Uterus (tissue), 3 donors: ENCODE measurements at regions not wholly inside any gene's neighbourhood (a gene's known extent, or its start where the extent isn't known, plus 50 kb on each side); places are given as distances from the start of the nearest gene placed in this dataset.

Source experiments
- DNase-seq, 2 donors: peaks; one replicate each; pipeline ENCODE4 v3.0.0-alpha.2; 2019 to 2020
- H3K27ac ChIP-seq, 2 donors: fragments of 200-600 bp; sonication (generic); 1 replicate in 1 of 2; 2 replicates in 1 of 2; pipeline ENCODE4 v1.5.1; 2016 to 2018
- H3K27me3 ChIP-seq, 2 donors: fragments of 200-600 bp; sonication (generic); one replicate each; pipeline ENCODE4 v1.5.1; 2018 to 2019; ENCODE audit warnings: control low read depth in 1 of 2
- H3K36me3 ChIP-seq, 2 donors: fragments of 200-600 bp; sonication (generic); one replicate each; pipeline ENCODE4 v1.5.1; 2019; ENCODE audit warnings: control low read depth in 1 of 2
- H3K4me1 ChIP-seq, 2 donors: fragments of 200-600 bp; sonication (generic); one replicate each; pipeline ENCODE4 v1.5.1; 2018 to 2019; ENCODE audit warnings: control low read depth in 1 of 2
- H3K4me3 ChIP-seq, 2 donors: fragments of 200-600 bp; sonication (generic); 1 replicate in 1 of 2; 2 replicates in 1 of 2; pipeline ENCODE4 v1.5.1; 2018 to 2019; ENCODE audit warnings: mild to moderate bottlenecking in 1 of 2
- H3K9me3 ChIP-seq, 2 donors: fragments of 200-600 bp; sonication (generic); one replicate each; pipeline ENCODE4 v1.5.1; 2019; ENCODE audit warnings: control low read depth in 1 of 2
- POLR2A ChIP-seq, 2 donors: fragments of 450-650 bp; IDR thresholded peaks; one replicate each; pipeline ENCODE4 v1.6.1; 2016; ENCODE audit warnings: antibody characterized with exemption in 2 of 2, mild to moderate bottlenecking in 1 of 2, moderate library complexity in 1 of 2
- intact Hi-C: fragments of 100-400 bp; cut with DNase I; formaldehyde crosslinking; loops from one replicate; pipeline ENCODE4 v1.15.1; 2023; ENCODE audit warnings: low total_unique reads
- TF ChIP-seq, protein P1 (sequence below), 4 experiments: fragments of 200-600 bp in 2 of 4; fragments of 450-650 bp in 2 of 4; sonication (generic) in 2 of 4; IDR thresholded peaks; one replicate each; pipeline ENCODE4 v1.5.1; 2016 to 2019; ENCODE audit warnings: antibody characterized with exemption in 4 of 4, mild to moderate bottlenecking in 2 of 4, moderate library complexity in 1 of 4
- donor health status: DM: yes; HTN: yes; CAD: no.

DNA sequence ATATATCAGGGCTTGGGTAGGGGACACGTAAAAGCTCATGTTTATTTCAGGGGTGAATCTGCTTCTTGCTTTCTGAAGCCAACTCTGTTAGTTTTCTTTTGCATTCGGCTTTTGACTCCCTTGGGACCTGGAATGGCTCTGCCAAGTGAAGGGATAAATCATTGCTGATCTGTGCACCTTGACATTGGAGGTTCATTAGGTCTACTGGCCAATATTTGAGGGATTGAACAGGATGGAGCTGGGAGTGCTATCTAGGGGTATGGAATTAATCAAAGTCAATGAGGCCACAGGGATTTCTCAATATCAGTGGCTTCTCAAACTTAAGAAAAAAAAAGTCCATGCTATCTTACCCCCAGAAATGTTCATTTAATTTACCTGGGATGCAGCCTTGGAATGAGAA, 203.5 kb upstream of the RMST start:
- H3K27me3 ChIP-seq = no peaks in the 10 kb centered on the region
- no peaks in the 10 kb centered on the region for H3K9me3 ChIP-seq
- TF ChIP-seq, protein P1, sequence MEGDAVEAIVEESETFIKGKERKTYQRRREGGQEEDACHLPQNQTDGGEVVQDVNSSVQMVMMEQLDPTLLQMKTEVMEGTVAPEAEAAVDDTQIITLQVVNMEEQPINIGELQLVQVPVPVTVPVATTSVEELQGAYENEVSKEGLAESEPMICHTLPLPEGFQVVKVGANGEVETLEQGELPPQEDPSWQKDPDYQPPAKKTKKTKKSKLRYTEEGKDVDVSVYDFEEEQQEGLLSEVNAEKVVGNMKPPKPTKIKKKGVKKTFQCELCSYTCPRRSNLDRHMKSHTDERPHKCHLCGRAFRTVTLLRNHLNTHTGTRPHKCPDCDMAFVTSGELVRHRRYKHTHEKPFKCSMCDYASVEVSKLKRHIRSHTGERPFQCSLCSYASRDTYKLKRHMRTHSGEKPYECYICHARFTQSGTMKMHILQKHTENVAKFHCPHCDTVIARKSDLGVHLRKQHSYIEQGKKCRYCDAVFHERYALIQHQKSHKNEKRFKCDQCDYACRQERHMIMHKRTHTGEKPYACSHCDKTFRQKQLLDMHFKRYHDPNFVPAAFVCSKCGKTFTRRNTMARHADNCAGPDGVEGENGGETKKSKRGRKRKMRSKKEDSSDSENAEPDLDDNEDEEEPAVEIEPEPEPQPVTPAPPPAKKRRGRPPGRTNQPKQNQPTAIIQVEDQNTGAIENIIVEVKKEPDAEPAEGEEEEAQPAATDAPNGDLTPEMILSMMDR (IDR thresholded peaks at IDR 0.05) = no peak
- TF ChIP-seq POLR2A (IDR thresholded peaks at IDR 0.05) = no peak
- no peaks in the 10 kb centered on the region for H3K4me1 ChIP-seq
- no peak overlapping the region for H3K27ac ChIP-seq
- no peak for DNase-seq
- H3K4me3 ChIP-seq = no peak overlapping the region
- intact Hi-C loops = no loop called here
- H3K36me3 ChIP-seq = no peaks in the 10 kb centered on the region

DNA sequence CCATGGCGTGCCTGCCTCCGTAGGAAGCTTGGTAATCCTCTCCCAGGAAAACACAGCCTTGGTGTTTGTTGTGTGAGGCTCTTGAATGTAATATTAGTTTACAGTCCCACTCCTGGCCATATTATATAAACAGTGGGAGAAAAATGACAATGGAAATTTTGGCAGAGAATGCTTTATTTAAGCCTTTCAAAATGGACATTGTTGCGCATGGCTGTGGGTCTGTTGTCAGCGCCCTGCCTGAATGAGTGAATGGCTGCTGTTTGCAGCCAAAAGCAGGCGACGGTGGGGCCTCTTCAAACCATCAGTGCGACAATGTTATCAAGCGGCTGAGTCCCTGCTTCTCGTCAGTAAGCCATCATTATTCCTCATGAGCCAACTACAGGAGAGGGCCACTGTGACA, 201.8 kb upstream of the RMST start:
- Histone ChIP-seq H3K27me3 (no peaks in the 10 kb centered on the region), H3K4me3 (no peak overlapping the region), H3K4me1 (no peaks in the 10 kb centered on the region), H3K36me3 (no peaks in the 10 kb centered on the region), H3K9me3 (no peaks in the 10 kb centered on the region), H3K27ac (no peak overlapping the region)
- no peak for TF ChIP-seq POLR2A (IDR thresholded peaks at IDR 0.05)
- TF ChIP-seq, protein P1 (IDR thresholded peaks at IDR 0.05) = no peak
- intact Hi-C loops = no loop called here
- no peak for DNase-seq

DNA sequence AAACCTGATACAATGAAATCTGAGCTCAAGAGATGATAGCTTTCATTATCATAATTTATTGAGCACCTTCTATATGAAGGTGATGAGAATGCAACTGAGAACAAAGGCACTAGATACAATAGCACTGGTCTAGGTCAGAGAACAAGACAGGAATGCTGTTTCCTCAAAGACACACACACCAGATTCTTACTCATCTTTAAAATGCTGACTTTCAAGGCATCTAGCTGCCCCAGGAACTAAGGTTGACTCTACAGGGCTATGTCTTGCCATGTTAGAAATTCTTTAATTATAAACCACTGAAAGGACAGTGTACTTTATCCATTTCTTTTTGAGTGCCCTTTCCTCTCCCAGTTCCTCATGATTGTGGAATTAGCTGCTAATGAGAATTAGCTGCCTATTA, 195.4 kb upstream of the RMST start:
- H3K27ac ChIP-seq = no peak overlapping the region
- H3K36me3 ChIP-seq = no peaks in the 10 kb centered on the region

DNA sequence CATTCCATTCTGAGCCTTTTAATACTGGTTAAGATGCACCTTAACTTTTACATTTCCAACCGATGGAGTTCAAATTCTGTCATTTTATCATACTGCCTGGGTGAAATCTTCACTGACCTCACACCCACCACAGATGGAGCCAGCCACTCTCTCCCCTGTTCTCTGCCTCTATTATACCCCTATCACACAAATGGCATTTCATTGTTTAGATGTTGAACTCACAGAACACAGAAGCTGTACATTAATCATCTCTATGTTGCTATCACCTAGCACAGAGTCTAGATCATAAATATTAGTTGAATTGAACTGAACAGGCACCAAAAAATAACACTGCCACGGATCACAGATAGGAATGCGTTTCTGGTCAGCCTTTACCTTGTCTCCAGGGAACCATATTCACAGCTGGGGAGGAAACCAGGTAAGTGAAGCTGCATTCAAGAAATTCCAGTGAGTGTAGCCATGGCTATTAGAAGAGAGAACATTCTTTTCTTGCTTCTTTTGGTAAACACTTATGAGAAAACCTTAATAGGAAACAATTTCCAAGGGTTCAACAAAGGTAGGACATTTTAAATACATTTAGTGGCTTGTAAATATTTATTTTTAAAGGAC, 194.9 kb upstream of the RMST start:
- no peak for DNase-seq
- Histone ChIP-seq H3K4me1 (no peaks in the 10 kb centered on the region), H3K27ac (no peak overlapping the region), H3K4me3 (no peak overlapping the region), H3K27me3 (no peaks in the 10 kb centered on the region), H3K9me3 (no peaks in the 10 kb centered on the region), H3K36me3 (no peaks in the 10 kb centered on the region)
- no peak for TF ChIP-seq POLR2A (IDR thresholded peaks at IDR 0.05)
- TF ChIP-seq, protein P1 (IDR thresholded peaks at IDR 0.05) = no peak
- intact Hi-C loops = no loop called here

More for the DNA sequence above, 195.4 kb upstream of the RMST start:
- DNase-seq = no peak
- H3K27me3 ChIP-seq = no peaks in the 10 kb centered on the region
- no peak for TF ChIP-seq POLR2A (IDR thresholded peaks at IDR 0.05)
- TF ChIP-seq, protein P1 (IDR thresholded peaks at IDR 0.05) = no peak
- H3K9me3 ChIP-seq = no peaks in the 10 kb centered on the region
- H3K4me1 ChIP-seq = no peaks in the 10 kb centered on the region
- H3K4me3 ChIP-seq = no peak overlapping the region
- intact Hi-C loops = no loop called here

DNA sequence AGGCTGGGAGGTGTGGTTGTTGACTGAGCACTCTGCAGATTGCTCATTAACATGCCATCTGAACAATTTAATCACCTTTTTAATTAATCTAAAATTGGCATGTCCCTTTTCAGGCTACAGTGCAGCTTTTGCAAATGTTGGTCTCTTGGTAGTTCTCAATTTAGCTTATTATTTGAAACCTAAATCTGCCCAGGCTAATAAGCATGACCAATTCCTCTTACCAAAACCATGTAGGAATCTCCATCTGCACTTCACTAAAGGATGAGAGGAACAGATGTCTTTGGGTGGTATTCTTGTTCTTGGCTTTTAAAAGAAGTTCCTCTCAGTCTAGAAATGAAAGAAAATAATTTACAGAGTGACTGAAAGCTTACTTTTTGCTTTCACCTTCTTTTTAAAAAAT, 190.1 kb upstream of the RMST start:
- no peak for DNase-seq
- H3K4me1 ChIP-seq = no peaks in the 10 kb centered on the region
- H3K27me3 ChIP-seq = no peaks in the 10 kb centered on the region
- intact Hi-C loops = no loop called here
- H3K4me3 ChIP-seq = no peak overlapping the region
- no peaks in the 10 kb centered on the region for H3K36me3 ChIP-seq
- TF ChIP-seq, protein P1 (IDR thresholded peaks at IDR 0.05) = no peak
- TF ChIP-seq POLR2A (IDR thresholded peaks at IDR 0.05) = no peak
- H3K27ac ChIP-seq = no peak overlapping the region
- H3K9me3 ChIP-seq = no peaks in the 10 kb centered on the region
